Esophagus muscularis mucosa (tissue), 4 donors: ENCODE measurements at regions not wholly inside any gene's neighbourhood (a gene's known extent, or its start where the extent isn't known, plus 50 kb on each side); places are given as distances from the start of the nearest gene placed in this dataset.

Source experiments
- DNase-seq: peaks from one replicate; pipeline ENCODE4 v3.0.0-alpha.2; 2017; ENCODE audit errors: extremely low spot score
- H3K27ac ChIP-seq, 4 donors: fragments of 200-600 bp; sonication (generic); replicated peaks in 1 of 4; 1 replicate in 3 of 4; 2 replicates in 1 of 4; pipeline ENCODE4 v1.5.1; 2016 to 2019; ENCODE audit warnings: mild to moderate bottlenecking in 1 of 4
- H3K27me3 ChIP-seq, 4 donors: fragments of 200-600 bp; sonication (generic); one replicate each; pipeline versions ENCODE4 v1.5.1 to v1.6.0; 2016 to 2019
- H3K36me3 ChIP-seq, 4 donors: fragments of 200-600 bp; sonication (generic); one replicate each; pipeline ENCODE4 v1.5.1; 2016 to 2019
- H3K4me1 ChIP-seq, 4 donors: fragments of 200-600 bp; sonication (generic); one replicate each; pipeline ENCODE4 v1.5.1; 2016 to 2019
- H3K4me3 ChIP-seq, 4 donors: fragments of 200-600 bp; sonication (generic); 1 replicate in 2 of 4; 2 replicates in 2 of 4; pipeline ENCODE4 v1.5.1; 2016 to 2019; ENCODE audit warnings: mild to moderate bottlenecking in 4 of 4, moderate library complexity in 1 of 4
- H3K9me3 ChIP-seq, 4 donors: fragments of 200-600 bp; sonication (generic); 1 replicate in 3 of 4; 2 replicates in 1 of 4; pipeline ENCODE4 v1.5.1; 2016 to 2019
- CTCF ChIP-seq, 3 experiments: fragments of 200-600 bp in 2 of 3; fragments of 450-650 bp in 1 of 3; sonication (generic) in 2 of 3; IDR thresholded peaks; one replicate each; pipeline ENCODE4 v1.5.1; 2017 to 2019; ENCODE audit warnings: antibody characterized with exemption in 3 of 3, mild to moderate bottlenecking in 2 of 3, moderate library complexity in 1 of 3
- EP300 ChIP-seq: sonication (generic); formaldehyde crosslinking; IDR thresholded peaks from one replicate; pipeline ENCODE4 v1.6.1; 2017; ENCODE audit warnings: antibody characterized with exemption
- POLR2A ChIP-seq: fragments of 450-650 bp; IDR thresholded peaks from one replicate; pipeline ENCODE4 v1.6.1; 2017; ENCODE audit warnings: antibody characterized with exemption, moderate library complexity, mild to moderate bottlenecking, low read depth
- POLR2AphosphoS5 ChIP-seq, 2 donors: sonication (generic); formaldehyde crosslinking; IDR thresholded peaks; one replicate each; pipeline ENCODE4 v1.6.1; 2017; ENCODE audit warnings: antibody characterized with exemption in 2 of 2
- WGBS: methylation state at CpG from one replicate; pipeline ENCODE4 v1.1.5; 2018; 5-methylcytosine and 5-hydroxymethylcytosine counted together
- intact Hi-C: fragments of 100-400 bp; cut with DNase I; formaldehyde crosslinking; loops from one replicate; pipeline ENCODE4 v1.15.1; 2023

- intact Hi-C loops: no loop called here
- Histone ChIP-seq H3K9me3 (no peaks in the 10 kb centered on the region), H3K4me1 (peaks cover 45 to 63% (median 59%) of the 10 kb centered on the region in 4 donors), H3K4me3 (no peak overlapping the region), H3K27me3 (no peaks in the 10 kb centered on the region), H3K27ac (peak overlapping the region; percentile 45 to 71 (median 60)), H3K36me3 (no peaks in the 10 kb centered on the region)
- no peak for DNase-seq
- WGBS: 66% methylated on average over 1 of the region's 1 CpG
- TF ChIP-seq CTCF (IDR thresholded peaks at IDR 0.05) (no peak), POLR2AphosphoS5 (IDR thresholded peaks at IDR 0.05) (no peak), POLR2A (no peak), EP300 (no peak)
These were observed 213.8 kb upstream of the ACTBL2 start for GRCh38 chr5:57696389-57696769.

GRCh38 chr5:57695706-57696388, 213.2 kb upstream of the ACTBL2 start:
- Histone ChIP-seq H3K4me1 (peaks cover 45 to 63% (median 59%) of the 10 kb centered on the region in 4 donors), H3K27me3 (no peaks in the 10 kb centered on the region), H3K27ac (peak overlapping the region; percentile 45 to 71 (median 60)), H3K9me3 (no peaks in the 10 kb centered on the region), H3K36me3 (no peaks in the 10 kb centered on the region), H3K4me3 (no peak overlapping the region)
- TF ChIP-seq POLR2A (no peak), CTCF (IDR thresholded peaks at IDR 0.05) (no peak)
- WGBS: 70% methylated on average over 1 of the region's 4 CpGs
- intact Hi-C loops: no loop called here
- DNase-seq: no peak

GRCh38 chr5:57695179-57695578, 212.6 kb upstream of the ACTBL2 start:
- no peak for DNase-seq
- Histone ChIP-seq H3K36me3 (no peaks in the 10 kb centered on the region), H3K4me3 (no peak overlapping the region), H3K4me1 (peaks cover 45 to 63% (median 59%) of the 10 kb centered on the region in 4 donors), H3K27me3 (no peaks in the 10 kb centered on the region), H3K27ac (peak overlapping the region; percentile 8 to 71 (median 56)), H3K9me3 (no peaks in the 10 kb centered on the region)
- intact Hi-C loops: no loop called here
- TF ChIP-seq CTCF (IDR thresholded peaks at IDR 0.05) (no peak), POLR2AphosphoS5 (IDR thresholded peaks at IDR 0.05) (no peak), EP300 (no peak), POLR2A (no peak)
- WGBS: 88% methylated on average over 5 of the region's 5 CpGs

GRCh38 chr5:57693488-57694305, 211.1 kb upstream of the ACTBL2 start:
- WGBS: 88% methylated on average over 8 of the region's 8 CpGs
- Histone ChIP-seq H3K4me3 (peak overlapping the region in 1 of 4 donors; percentile 4), H3K27ac (peak overlapping the region in 3 of 4 donors; percentile 5 to 60 (median 23)), H3K9me3 (no peaks in the 10 kb centered on the region), H3K27me3 (no peaks in the 10 kb centered on the region), H3K4me1 (peaks cover 41 to 60% (median 55%) of the 10 kb centered on the region in 4 donors), H3K36me3 (no peaks in the 10 kb centered on the region)
- no peak for DNase-seq
- TF ChIP-seq EP300 (no peak), CTCF (IDR thresholded peaks at IDR 0.05) (no peak), POLR2A (no peak), POLR2AphosphoS5 (IDR thresholded peaks at IDR 0.05) (no peak)
- intact Hi-C loops: no loop called here
